Mucosa of rectum (tissue), 2 donors: ENCODE measurements at regions not wholly inside any gene's neighbourhood (a gene's known extent, or its start where the extent isn't known, plus 50 kb on each side); places are given as distances from the start of the nearest gene placed in this dataset.
A peak's percentile ranks its signal among the peaks of the same experiment; 100 is the strongest.

ENCODE experiments used
- H3K27ac ChIP-seq, 2 donors: one replicate each; pipeline ENCODE4 v1.7.0; 2013; ENCODE audit warnings: inconsistent platforms in 2 of 2, low read depth in 2 of 2, low read length in 2 of 2
- H3K27me3 ChIP-seq, 2 donors: one replicate each; pipeline ENCODE4 v1.7.0; 2013; ENCODE audit warnings: low read length in 2 of 2; ENCODE audit not compliant: control insufficient read depth in 2 of 2, insufficient read depth in 2 of 2
- H3K36me3 ChIP-seq, 2 donors: one replicate each; pipeline ENCODE4 v1.7.0; 2013; ENCODE audit warnings: low read length in 2 of 2; ENCODE audit not compliant: control insufficient read depth in 2 of 2, insufficient read depth in 2 of 2
- H3K4me1 ChIP-seq, 2 donors: one replicate each; pipeline ENCODE4 v1.7.0; 2013; ENCODE audit warnings: low read length in 2 of 2, mild to moderate bottlenecking in 1 of 2; ENCODE audit not compliant: control insufficient read depth in 2 of 2, insufficient read depth in 2 of 2
- H3K4me3 ChIP-seq, 2 donors: one replicate each; pipeline ENCODE4 v1.7.0; 2013; ENCODE audit warnings: low read length in 2 of 2
- H3K9ac ChIP-seq, 2 donors: one replicate each; pipeline ENCODE4 v1.7.0; 2013; ENCODE audit warnings: low read length in 2 of 2, low read depth in 1 of 2, mild to moderate bottlenecking in 1 of 2
- H3K9me3 ChIP-seq, 2 donors: one replicate each; pipeline ENCODE4 v1.7.0; 2013; ENCODE audit warnings: low read length in 2 of 2; ENCODE audit not compliant: control insufficient read depth in 2 of 2
- donor health status: healthy.
- donor health status: Normal muscosa, but diverticular disease.

DNA sequence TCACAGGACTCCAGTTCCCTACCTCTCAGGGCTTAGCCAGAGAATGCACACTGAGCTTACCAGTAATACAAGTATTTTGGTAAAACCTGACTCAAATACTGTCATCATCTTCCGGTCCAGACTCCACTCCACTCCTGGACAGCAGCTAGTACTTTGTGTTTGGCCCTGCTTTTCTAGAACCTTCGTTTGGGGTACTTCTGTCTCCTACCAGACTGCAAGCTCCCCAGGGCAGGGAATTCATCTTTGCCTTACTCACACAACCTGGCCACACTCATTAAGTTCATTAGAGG, 108.9 kb upstream of the CDC42EP3 start:
- peak overlapping the region in 1 of 2 donors; percentile 28 for H3K27ac ChIP-seq
- peaks cover 6 to 10% of the 10 kb centered on the region in 2 donors for H3K4me1 ChIP-seq
- no peaks in the 10 kb centered on the region for H3K36me3 ChIP-seq
- no peaks in the 10 kb centered on the region for H3K27me3 ChIP-seq
- H3K4me3 ChIP-seq: no peak overlapping the region
- H3K9me3 ChIP-seq: no peaks in the 10 kb centered on the region
- no peak overlapping the region for H3K9ac ChIP-seq

DNA sequence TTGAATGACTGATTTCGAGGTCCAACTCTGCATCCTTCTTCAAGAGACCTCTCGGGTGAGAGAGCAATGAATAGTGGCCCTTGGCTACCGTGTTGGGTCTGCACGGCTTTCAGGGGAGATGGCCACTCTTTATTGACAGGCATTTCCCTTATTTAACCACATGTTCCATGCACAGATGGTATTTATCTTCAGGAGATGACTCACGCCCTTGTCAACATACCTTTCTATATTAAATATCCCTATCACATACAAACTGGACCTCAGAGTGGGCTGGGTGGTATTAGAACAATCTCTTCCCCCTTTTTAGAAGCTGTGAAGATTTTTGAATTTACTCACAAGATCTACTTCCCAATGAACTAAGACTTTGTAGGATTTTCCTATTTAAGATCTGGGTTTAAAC, 109.6 kb upstream of the CDC42EP3 start:
- no peak overlapping the region for H3K27ac ChIP-seq
- no peak overlapping the region for H3K4me3 ChIP-seq
- no peaks in the 10 kb centered on the region for H3K36me3 ChIP-seq
- H3K9me3 ChIP-seq: no peaks in the 10 kb centered on the region
- H3K4me1 ChIP-seq: peaks cover 9 to 13% of the 10 kb centered on the region in 2 donors
- no peaks in the 10 kb centered on the region for H3K27me3 ChIP-seq
- no peak overlapping the region for H3K9ac ChIP-seq

DNA sequence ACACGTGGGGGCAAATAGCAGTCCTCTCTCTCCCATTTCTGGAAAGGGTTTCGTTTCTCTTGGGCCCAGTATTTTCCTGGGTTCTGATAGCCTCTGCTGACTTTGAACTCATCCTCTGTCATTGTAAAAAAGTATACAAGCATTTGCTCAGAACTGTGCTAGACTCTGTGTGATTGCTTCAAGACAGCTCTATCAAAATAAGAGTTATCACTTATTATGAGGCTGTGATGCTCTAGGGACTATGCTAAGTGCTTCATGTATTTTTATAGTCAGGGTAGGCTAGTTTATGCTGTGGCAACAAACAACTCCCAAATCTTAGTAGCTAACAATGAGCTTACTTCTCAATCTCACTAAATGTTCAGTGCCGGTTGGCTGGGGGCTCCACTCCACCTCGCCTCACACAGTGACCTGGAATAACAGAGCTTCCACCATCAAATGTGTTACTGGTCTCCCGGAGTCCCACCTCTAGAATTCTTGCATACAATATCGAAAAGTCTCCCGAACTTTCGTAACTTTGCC, 110.8 kb upstream of the CDC42EP3 start:
- H3K27ac ChIP-seq: peak overlapping the region; percentile 32 to 56
- H3K36me3 ChIP-seq: no peaks in the 10 kb centered on the region
- H3K9ac ChIP-seq: no peak overlapping the region
- H3K9me3 ChIP-seq: no peaks in the 10 kb centered on the region
- no peak overlapping the region for H3K4me3 ChIP-seq
- H3K4me1 ChIP-seq: peaks cover 9 to 18% of the 10 kb centered on the region in 2 donors
- H3K27me3 ChIP-seq: no peaks in the 10 kb centered on the region

DNA sequence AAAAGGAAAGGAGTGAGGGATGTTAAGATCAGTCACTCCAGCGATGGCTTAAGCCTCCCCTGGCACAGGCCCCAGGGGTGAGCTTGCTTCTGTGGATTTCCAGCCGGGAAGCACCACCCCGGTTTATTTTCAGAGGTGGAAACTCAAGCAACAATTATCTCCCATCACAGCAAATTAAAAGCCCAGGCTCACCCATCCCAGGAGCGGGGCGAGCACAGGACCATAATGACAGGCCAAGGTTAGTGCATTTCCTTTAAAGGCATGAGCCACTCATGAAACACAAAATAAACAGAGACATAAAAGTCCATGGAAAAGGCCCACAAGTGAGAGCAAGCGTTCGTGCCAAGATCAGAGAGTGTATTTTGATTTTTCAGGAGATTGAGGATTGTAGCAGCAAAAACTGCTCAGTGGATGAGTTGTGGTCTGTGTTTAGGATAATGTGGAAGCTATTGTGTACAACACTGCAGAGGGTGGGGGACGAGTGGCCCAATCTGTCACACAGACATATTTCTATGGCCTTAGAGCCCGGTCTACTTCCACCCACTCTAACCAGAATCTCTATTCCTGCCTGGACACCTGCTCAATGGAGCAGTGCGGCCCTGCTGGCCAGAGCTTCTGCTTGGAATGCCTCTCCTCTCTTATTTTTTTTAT, 111.4 kb upstream of the CDC42EP3 start:
- no peaks in the 10 kb centered on the region for H3K9me3 ChIP-seq
- H3K4me1 ChIP-seq: peaks cover 9 to 20% of the 10 kb centered on the region in 2 donors
- H3K27ac ChIP-seq: peak overlapping the region; percentile 32 to 56
- H3K9ac ChIP-seq: peak overlapping the region in 1 of 2 donors; percentile 26
- no peak overlapping the region for H3K4me3 ChIP-seq
- H3K36me3 ChIP-seq: no peaks in the 10 kb centered on the region
- H3K27me3 ChIP-seq: no peaks in the 10 kb centered on the region

DNA sequence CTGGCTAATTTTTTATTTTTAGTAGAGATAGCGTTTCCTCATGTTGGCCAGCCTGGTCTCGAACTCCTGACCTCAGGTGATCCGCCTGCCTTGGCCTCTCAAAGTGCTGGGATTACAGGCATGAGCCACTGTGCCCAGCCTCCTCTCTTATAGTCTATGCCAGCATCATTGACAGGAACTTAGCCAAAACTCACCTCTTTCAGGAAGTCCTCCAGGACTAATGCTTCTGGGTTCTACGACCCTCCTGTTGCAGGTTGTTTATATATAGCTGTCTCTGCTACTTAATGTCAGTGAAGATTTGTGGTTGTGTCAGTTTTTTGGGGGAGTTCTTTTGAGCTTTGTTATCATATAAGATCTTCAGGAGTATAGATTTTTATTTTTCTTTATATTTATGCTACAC, 112.1 kb upstream of the CDC42EP3 start:
- Histone ChIP-seq H3K36me3 (no peaks in the 10 kb centered on the region), H3K4me1 (peaks cover 9 to 20% of the 10 kb centered on the region in 2 donors), H3K27ac (no peak overlapping the region)

DNA sequence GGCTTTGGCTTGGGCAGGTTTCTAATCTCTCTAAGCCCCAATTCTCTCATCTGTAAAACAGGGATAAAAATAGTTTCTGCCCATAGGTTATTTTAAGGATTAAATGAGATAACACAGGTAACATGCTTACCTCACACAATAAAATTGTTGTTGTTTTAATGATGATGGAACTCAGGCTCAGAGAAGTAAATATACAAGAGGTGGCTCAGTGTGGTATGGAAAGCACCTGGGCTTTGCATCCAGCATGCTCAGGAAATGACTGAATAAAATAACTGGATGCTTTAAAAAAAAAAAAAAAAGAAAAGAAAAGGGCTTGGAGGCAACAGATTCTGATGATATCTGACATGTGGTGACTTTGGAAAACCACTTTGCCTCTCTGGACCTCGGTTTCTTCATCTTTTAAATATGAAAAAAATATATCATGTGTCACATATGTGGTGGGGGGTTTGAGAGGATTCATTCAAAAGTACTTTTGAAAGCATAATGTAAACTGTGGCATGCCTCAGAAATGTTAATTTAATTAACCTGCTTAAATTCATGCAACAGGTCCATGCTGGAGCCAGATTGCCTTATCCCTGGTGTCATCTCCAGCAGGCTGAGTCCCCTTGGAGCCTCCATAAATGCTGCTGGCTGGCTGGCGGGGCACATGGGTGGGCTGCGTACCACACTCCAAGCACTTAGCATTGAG, 112.8 kb upstream of the CDC42EP3 start:
- Histone ChIP-seq H3K4me1 (peaks cover 9 to 20% of the 10 kb centered on the region in 2 donors), H3K9ac (no peak overlapping the region), H3K27ac (no peak overlapping the region), H3K36me3 (no peaks in the 10 kb centered on the region), H3K4me3 (no peak overlapping the region), H3K9me3 (peaks cover 0 to 7% of the 10 kb centered on the region in 2 donors), H3K27me3 (no peaks in the 10 kb centered on the region)

More for the DNA sequence above, 112.1 kb upstream of the CDC42EP3 start:
- Histone ChIP-seq H3K4me3 (no peak overlapping the region), H3K9me3 (peaks cover 0 to 4% of the 10 kb centered on the region in 2 donors), H3K9ac (no peak overlapping the region), H3K27me3 (no peaks in the 10 kb centered on the region)

DNA sequence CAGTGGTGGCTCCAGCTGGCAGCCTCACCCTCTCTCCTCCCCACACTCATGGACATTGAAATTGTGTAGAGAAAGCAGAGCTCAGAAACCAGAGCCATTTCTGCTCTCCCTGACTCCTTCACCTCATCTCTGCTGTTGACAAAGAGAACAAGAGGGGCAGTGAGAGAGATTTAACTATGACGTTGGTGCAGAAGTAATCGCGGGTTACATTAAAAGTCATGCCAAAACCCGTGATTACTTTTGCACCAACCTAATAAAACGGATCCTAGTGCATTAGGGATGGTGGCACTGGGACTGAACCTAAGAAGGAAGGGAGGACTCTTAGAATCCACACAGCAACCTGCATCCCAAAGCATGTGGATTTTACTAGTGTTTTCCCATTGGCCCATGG, 113.3 kb upstream of the CDC42EP3 start:
- no peaks in the 10 kb centered on the region for H3K27me3 ChIP-seq
- H3K4me1 ChIP-seq: peaks cover 9 to 16% of the 10 kb centered on the region in 2 donors
- H3K27ac ChIP-seq: no peak overlapping the region

DNA sequence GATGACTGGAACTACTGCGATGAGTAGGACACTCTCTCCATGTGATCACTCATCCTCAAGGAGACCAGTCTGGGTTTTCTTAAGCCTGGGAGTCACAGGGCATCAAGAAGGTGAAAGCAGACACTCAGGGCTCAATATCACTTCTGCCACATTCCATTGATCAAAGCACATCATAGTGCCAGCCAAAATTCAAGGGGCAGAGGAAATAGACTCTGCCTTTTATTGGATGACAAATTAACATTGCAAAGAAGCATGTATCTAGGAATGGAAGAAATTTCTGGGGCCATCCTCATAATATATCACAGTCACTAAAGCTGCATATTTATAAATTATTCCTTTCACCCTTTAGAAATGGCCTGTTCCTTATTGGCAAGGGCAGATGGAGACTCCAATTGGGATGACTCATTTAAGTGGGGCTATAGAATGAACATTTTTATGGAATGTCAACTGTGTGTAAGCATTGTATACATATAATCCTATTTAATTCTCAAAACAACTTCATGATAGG, 114.8 kb upstream of the CDC42EP3 start:
- H3K27me3 ChIP-seq: no peaks in the 10 kb centered on the region
- peak overlapping the region; percentile 48 to 50 for H3K27ac ChIP-seq
- no peak overlapping the region for H3K4me3 ChIP-seq
- H3K9ac ChIP-seq: no peak overlapping the region
- peaks cover 6 to 14% of the 10 kb centered on the region in 2 donors for H3K4me1 ChIP-seq
- H3K9me3 ChIP-seq: peaks cover 0 to 7% of the 10 kb centered on the region in 2 donors
- H3K36me3 ChIP-seq: no peaks in the 10 kb centered on the region

More for the DNA sequence above, 113.3 kb upstream of the CDC42EP3 start:
- Histone ChIP-seq H3K36me3 (no peaks in the 10 kb centered on the region), H3K9me3 (peaks cover 0 to 7% of the 10 kb centered on the region in 2 donors), H3K9ac (no peak overlapping the region), H3K4me3 (no peak overlapping the region)

DNA sequence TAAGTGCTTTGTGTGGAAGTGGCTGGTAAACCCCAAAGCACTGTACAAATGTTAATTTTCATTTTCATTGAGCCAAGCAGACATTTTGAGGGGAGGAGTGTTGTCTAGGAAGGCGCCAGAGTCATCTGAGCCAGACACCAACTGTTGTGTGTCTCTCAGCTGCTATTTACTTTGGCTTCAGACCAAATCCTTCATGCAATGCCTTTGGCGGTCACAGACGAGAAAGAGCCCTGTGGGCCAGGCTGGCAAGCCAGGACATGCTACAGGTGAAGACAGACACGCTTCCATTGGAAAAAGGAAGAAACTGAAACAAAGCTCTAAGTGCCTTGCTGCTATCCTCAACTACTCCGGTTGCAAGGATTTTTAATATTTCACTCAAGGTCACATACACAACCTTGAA, 115.4 kb upstream of the CDC42EP3 start:
- H3K9me3 ChIP-seq: peaks cover 0 to 7% of the 10 kb centered on the region in 2 donors
- H3K4me1 ChIP-seq: peaks cover 6 to 14% of the 10 kb centered on the region in 2 donors
- H3K27me3 ChIP-seq: no peaks in the 10 kb centered on the region
- H3K27ac ChIP-seq: peak overlapping the region; percentile 48 to 50
- no peak overlapping the region for H3K9ac ChIP-seq
- no peaks in the 10 kb centered on the region for H3K36me3 ChIP-seq
- peak overlapping the region in 1 of 2 donors; percentile 59 for H3K4me3 ChIP-seq

DNA sequence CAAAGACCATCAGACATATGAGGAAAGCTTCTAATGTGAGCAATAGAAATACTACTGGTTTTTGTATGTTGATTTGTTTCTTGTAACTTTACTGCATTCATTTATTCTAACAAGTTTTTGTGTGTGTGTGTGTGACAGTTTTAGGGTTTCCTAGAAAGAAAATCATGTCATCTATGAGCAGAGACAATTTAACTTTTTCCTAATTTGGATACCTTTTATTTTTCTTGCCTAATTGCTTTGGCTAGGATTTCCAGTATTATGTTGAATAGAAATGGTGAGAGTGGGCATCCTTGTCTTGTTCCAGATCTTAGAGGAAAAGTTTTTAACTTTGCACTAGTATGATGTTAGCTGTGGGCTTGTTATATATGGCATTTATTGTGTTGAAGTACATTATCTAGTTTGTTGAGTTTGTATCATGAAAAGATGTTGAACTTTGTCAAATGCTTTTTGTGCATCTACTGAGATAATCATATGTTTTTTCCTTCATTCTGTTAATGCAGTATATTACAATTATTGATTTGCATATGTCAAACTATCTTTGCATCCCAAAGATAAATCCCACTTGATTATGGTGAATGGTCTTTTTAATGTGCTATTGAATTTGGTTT, 117.3 kb upstream of the CDC42EP3 start:
- H3K27me3 ChIP-seq: no peaks in the 10 kb centered on the region
- H3K9me3 ChIP-seq: peaks cover 0 to 7% of the 10 kb centered on the region in 2 donors
- no peak overlapping the region for H3K9ac ChIP-seq
- no peak overlapping the region for H3K4me3 ChIP-seq
- H3K27ac ChIP-seq: no peak overlapping the region
- peaks cover 3 to 10% of the 10 kb centered on the region in 2 donors for H3K4me1 ChIP-seq
- no peaks in the 10 kb centered on the region for H3K36me3 ChIP-seq
